Activated CD4-positive, alpha-beta T cell treated with anti-CD3 and anti-CD28 coated beads, Interleukin-2, amount 10 ng/mL, durations not matched to agents 7 days and 5 days (primary cell): ENCODE measurements at regions not wholly inside any gene's neighbourhood (a gene's known extent, or its start where the extent isn't known, plus 50 kb on each side); places are given as distances from the start of the nearest gene placed in this dataset.

ENCODE experiments used
- CTCF ChIA-PET: fragments of 350-600 bp; sonication (Branson Sonifier 250); formaldehyde crosslinking; loops from one replicate; lab custom pipeline; 2021; ENCODE audit warnings: antibody characterized with exemption; lab: Charles Lee
- POLR2A ChIA-PET: fragments of 350-600 bp; sonication (Branson Sonifier 250); formaldehyde crosslinking; loops from one replicate; lab custom pipeline; 2021; ENCODE audit warnings: antibody characterized with exemption; lab: Charles Lee
- DNase-seq: peaks from one replicate; pipeline ENCODE4 v3.0.0-alpha.2; 2020
- H3K27ac Mint-ChIP-seq: one replicate; pipeline ENCODE4 v1.8.0; 2021; ENCODE audit warnings: mild to moderate bottlenecking, moderate library complexity, mixed read lengths
- H3K27me3 Mint-ChIP-seq: one replicate; pipeline ENCODE4 v1.8.0; 2021; ENCODE audit warnings: mixed read lengths
- H3K36me3 Mint-ChIP-seq: one replicate; pipeline ENCODE4 v1.8.0; 2021; ENCODE audit warnings: low read depth, mixed read lengths
- H3K4me1 Mint-ChIP-seq: one replicate; pipeline ENCODE4 v1.8.0; 2021; ENCODE audit warnings: mixed read lengths
- H3K4me3 Mint-ChIP-seq: one replicate; pipeline ENCODE4 v1.8.0; 2021; ENCODE audit warnings: mild to moderate bottlenecking, moderate library complexity, mixed read lengths
- H3K9me3 Mint-ChIP-seq: one replicate; pipeline ENCODE4 v1.8.0; 2021; ENCODE audit warnings: mixed read lengths

GRCh38 chr3:70546679-70547078 is 234.2 kb upstream of the MDFIC2 start:
- H3K4me1 Mint-ChIP-seq: no peaks in the 10 kb centered on the region
- H3K27ac Mint-ChIP-seq: no peak overlapping the region
- H3K27me3 Mint-ChIP-seq: peaks cover 10% of the 10 kb centered on the region
- no peak for DNase-seq
- H3K36me3 Mint-ChIP-seq: no peaks in the 10 kb centered on the region
- POLR2A ChIA-PET: no interaction called here
- no peak overlapping the region for H3K4me3 Mint-ChIP-seq
- no peaks in the 10 kb centered on the region for H3K9me3 Mint-ChIP-seq
- CTCF ChIA-PET: no interaction called here

DNA sequence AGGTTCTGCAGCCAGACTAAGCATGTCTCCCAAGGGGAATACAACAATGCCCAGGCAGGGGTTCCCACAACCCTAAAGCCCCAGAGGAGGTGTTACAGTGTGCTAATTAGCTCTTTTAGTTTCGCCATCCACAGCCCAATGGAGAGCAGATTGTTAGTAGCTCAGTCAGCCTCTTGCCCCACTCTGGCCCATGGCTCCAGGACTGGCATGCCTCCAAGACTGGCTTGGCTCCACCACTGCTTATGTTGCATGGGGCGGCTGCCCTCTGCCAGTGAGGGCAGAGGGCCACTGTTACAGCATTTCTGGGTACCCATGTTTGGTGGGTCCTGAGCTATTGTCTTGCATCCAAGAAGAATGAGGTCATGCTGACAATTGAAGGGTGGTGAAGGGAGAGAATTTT is 231.1 kb upstream of the MDFIC2 start:
- H3K27me3 Mint-ChIP-seq: peaks cover 9% of the 10 kb centered on the region
- no peaks in the 10 kb centered on the region for H3K36me3 Mint-ChIP-seq
- H3K4me1 Mint-ChIP-seq: no peaks in the 10 kb centered on the region
- no peak for DNase-seq
- POLR2A ChIA-PET: no interaction called here
- H3K9me3 Mint-ChIP-seq: no peaks in the 10 kb centered on the region
- H3K4me3 Mint-ChIP-seq: no peak overlapping the region
- CTCF ChIA-PET: no interaction called here
- H3K27ac Mint-ChIP-seq: no peak overlapping the region

DNA sequence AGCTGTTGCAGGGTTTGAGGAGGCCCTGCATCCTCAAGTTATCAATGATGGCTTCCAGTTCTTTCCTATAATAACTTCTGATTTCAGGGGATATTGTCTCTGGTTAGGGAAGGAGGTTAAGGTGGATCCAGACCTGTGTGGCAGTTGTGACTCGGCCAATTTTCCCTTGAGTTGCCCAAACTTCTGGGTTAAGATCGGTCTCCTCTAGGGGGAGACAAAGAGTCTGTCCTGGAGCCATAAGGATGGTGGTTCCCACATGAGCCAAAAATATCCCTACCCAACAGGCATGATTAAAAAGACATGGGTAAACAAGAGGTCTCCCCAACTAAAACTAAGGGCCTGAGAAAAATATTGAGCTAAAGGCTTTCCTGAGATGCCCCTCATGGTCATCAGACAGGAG is 227.5 kb upstream of the MDFIC2 start:
- H3K36me3 Mint-ChIP-seq: no peaks in the 10 kb centered on the region
- H3K4me3 Mint-ChIP-seq: no peak overlapping the region
- DNase-seq: no peak
- ChIA-PET POLR2A (no interaction called here), CTCF (interaction anchor here (0.7 to 2.2 kb wide), 2 partner anchors 10 to 12 kb away, joined by 3 to 10 read pairs; no protein-coding TSS in a partner anchor)
- H3K4me1 Mint-ChIP-seq: no peaks in the 10 kb centered on the region
- H3K9me3 Mint-ChIP-seq: no peaks in the 10 kb centered on the region
- H3K27me3 Mint-ChIP-seq: peaks cover 10% of the 10 kb centered on the region
- no peak overlapping the region for H3K27ac Mint-ChIP-seq

DNA sequence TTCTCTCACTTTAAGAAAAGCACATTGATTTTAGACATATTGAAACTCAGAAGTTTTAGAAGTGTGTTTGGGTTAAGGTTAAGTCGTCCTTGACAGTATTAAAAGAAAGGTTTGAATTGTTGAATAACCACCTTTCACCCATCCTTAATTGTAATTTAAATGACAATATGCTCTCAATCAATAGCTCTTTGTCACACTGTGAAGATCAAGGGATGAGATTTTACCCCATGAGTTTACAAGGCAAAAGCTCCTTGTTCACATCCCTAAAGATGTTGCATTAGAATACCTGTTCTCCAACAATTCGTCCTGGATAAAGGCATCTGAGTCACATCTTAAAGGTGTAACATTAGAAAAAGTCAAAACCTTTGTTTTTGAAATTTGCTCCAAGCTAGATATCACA is 220.4 kb upstream of the MDFIC2 start:
- POLR2A ChIA-PET: no interaction called here
- Mint-ChIP-seq H3K4me3 (no peak overlapping the region), H3K4me1 (no peaks in the 10 kb centered on the region), H3K36me3 (no peaks in the 10 kb centered on the region), H3K27me3 (peaks cover 14% of the 10 kb centered on the region), H3K9me3 (no peaks in the 10 kb centered on the region), H3K27ac (no peak overlapping the region)
- CTCF ChIA-PET: no interaction called here
- no peak for DNase-seq

DNA sequence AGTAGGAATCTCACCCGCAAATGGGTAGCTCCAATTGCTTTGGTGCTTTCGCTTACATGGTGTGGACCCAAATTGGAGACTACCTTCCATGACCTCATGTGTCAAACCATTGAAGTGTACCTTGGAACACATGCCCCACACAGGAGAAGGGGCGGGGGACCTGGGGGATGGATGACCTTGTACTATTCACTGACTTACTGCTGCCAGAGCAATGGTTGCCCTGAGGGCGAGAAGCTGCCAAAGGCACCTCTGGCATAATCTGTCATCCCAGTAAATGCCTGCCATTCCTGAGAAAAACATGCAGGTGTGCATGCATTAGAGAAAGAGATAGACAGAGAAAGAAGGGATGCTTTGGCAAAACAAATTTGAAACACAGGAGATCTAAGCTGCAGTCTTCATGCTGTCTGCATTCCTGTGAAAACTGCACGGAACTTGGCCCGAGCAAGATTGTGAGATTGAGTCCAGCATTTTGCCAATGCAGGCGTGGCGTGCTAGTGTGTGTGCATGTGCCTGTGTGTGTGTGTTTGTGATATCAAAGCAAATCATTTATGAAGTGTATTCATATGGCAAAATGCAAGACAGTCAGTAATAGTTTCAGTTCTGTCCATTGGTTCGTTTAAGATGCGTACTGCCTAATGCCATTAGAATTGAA is 219.5 kb upstream of the MDFIC2 start:
- no peak overlapping the region for H3K4me3 Mint-ChIP-seq
- peaks cover 10% of the 10 kb centered on the region for H3K27me3 Mint-ChIP-seq
- H3K27ac Mint-ChIP-seq: no peak overlapping the region
- no peaks in the 10 kb centered on the region for H3K4me1 Mint-ChIP-seq
- no peaks in the 10 kb centered on the region for H3K36me3 Mint-ChIP-seq
- ChIA-PET CTCF (no interaction called here), POLR2A (no interaction called here)
- no peaks in the 10 kb centered on the region for H3K9me3 Mint-ChIP-seq
- DNase-seq: no peak

DNA sequence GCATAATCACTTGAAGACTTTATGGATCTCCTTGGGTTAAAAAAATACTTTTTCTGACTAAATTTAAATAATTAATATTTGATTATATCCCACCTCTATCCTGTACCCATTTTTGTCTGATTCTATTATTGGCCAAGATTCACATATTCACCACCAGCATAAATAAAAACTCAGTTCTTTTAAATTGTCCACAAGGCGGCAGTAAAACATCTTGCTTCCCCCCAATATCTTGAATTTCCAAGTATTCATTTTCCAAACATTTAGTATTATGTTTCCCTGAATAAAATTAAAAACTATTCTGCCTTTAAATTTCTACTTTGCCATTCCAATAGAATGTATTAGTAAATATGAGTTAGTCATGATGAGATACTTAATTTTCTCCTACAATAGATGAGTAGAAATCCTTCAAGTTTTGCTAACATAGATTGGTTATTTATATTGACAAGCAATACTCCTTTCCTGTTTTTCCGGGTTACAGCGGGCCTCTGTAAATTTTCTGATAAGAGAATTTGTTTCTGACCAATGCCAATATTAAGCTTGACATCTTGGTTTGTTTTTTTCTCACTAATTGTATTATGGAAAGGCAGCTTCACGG is 218.7 kb upstream of the MDFIC2 start:
- Mint-ChIP-seq H3K4me1 (no peaks in the 10 kb centered on the region), H3K27ac (no peak overlapping the region), H3K36me3 (no peaks in the 10 kb centered on the region), H3K27me3 (peaks cover 8% of the 10 kb centered on the region), H3K9me3 (no peaks in the 10 kb centered on the region), H3K4me3 (no peak overlapping the region)
- ChIA-PET CTCF (no interaction called here), POLR2A (no interaction called here)
- no peak for DNase-seq

GRCh38 chr3:70530626-70531025 is 218.2 kb upstream of the MDFIC2 start:
- H3K27ac Mint-ChIP-seq: no peak overlapping the region
- ChIA-PET CTCF (no interaction called here), POLR2A (no interaction called here)
- no peaks in the 10 kb centered on the region for H3K9me3 Mint-ChIP-seq
- DNase-seq: no peak
- no peaks in the 10 kb centered on the region for H3K4me1 Mint-ChIP-seq
- peaks cover 8% of the 10 kb centered on the region for H3K27me3 Mint-ChIP-seq
- H3K36me3 Mint-ChIP-seq: no peaks in the 10 kb centered on the region
- no peak overlapping the region for H3K4me3 Mint-ChIP-seq

DNA sequence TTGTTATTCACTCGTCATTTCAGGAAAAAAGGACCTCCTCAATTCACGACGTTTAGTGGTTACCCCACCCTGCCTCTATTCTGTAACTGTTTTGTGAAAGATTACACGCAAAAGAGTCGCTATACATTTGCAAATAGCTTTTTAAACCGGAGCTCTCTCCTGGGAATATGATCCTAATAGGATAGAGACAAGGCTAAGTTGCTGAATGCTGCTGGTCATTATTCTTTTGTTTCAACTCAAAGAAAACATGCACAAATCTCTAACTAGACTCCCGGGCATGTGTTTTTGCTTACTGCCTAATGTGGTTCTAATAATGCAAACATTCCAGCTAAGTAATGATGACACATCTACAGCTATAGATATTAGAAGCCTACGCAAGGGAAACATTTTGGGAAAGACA is 214.6 kb upstream of the MDFIC2 start:
- H3K4me1 Mint-ChIP-seq: no peaks in the 10 kb centered on the region
- CTCF ChIA-PET: no interaction called here

GRCh38 chr3:70519913-70520659 is 207.6 kb upstream of the MDFIC2 start:
- H3K36me3 Mint-ChIP-seq: no peaks in the 10 kb centered on the region
- POLR2A ChIA-PET: no interaction called here
- H3K27ac Mint-ChIP-seq: no peak overlapping the region
- DNase-seq: no peak
- H3K4me3 Mint-ChIP-seq: no peak overlapping the region
- no peaks in the 10 kb centered on the region for H3K9me3 Mint-ChIP-seq
- H3K27me3 Mint-ChIP-seq: peaks cover 8% of the 10 kb centered on the region
- CTCF ChIA-PET: no interaction called here
- no peaks in the 10 kb centered on the region for H3K4me1 Mint-ChIP-seq

More for the DNA sequence above, 214.6 kb upstream of the MDFIC2 start:
- no peak for DNase-seq
- no peaks in the 10 kb centered on the region for H3K9me3 Mint-ChIP-seq
- peaks cover 3% of the 10 kb centered on the region for H3K27me3 Mint-ChIP-seq
- no peak overlapping the region for H3K4me3 Mint-ChIP-seq
- no peaks in the 10 kb centered on the region for H3K36me3 Mint-ChIP-seq
- H3K27ac Mint-ChIP-seq: no peak overlapping the region
- POLR2A ChIA-PET: no interaction called here

GRCh38 chr3:70519026-70519425 is 206.6 kb upstream of the MDFIC2 start:
- no peak overlapping the region for H3K4me3 Mint-ChIP-seq
- H3K27ac Mint-ChIP-seq: no peak overlapping the region
- H3K4me1 Mint-ChIP-seq: no peaks in the 10 kb centered on the region
- ChIA-PET CTCF (no interaction called here), POLR2A (no interaction called here)
- no peaks in the 10 kb centered on the region for H3K36me3 Mint-ChIP-seq
- no peak for DNase-seq
- H3K9me3 Mint-ChIP-seq: no peaks in the 10 kb centered on the region
- peaks cover 8% of the 10 kb centered on the region for H3K27me3 Mint-ChIP-seq

DNA sequence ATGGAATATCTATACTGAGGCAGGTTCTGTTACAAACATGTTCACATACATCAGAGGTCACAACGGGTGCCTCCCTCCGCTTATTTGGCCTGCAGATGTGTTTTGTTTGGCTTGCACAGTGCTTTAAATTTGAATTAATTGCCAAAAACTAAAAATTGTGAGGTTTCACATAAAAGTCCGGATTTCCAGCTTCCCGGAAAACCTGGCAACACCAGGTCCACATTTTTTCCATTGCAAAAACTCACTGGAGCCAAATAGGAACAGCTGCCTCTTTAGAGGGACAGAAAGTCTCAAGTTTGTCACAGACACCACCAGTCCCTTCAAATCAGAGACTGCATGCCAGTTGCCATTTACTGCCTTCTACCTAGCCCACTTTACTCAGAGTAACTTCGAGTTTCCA is 205.9 kb upstream of the MDFIC2 start:
- Mint-ChIP-seq H3K27me3 (peaks cover 8% of the 10 kb centered on the region), H3K36me3 (no peaks in the 10 kb centered on the region), H3K27ac (no peak overlapping the region), H3K9me3 (no peaks in the 10 kb centered on the region), H3K4me3 (no peak overlapping the region), H3K4me1 (no peaks in the 10 kb centered on the region)
- DNase-seq: no peak
- ChIA-PET CTCF (no interaction called here), POLR2A (no interaction called here)

DNA sequence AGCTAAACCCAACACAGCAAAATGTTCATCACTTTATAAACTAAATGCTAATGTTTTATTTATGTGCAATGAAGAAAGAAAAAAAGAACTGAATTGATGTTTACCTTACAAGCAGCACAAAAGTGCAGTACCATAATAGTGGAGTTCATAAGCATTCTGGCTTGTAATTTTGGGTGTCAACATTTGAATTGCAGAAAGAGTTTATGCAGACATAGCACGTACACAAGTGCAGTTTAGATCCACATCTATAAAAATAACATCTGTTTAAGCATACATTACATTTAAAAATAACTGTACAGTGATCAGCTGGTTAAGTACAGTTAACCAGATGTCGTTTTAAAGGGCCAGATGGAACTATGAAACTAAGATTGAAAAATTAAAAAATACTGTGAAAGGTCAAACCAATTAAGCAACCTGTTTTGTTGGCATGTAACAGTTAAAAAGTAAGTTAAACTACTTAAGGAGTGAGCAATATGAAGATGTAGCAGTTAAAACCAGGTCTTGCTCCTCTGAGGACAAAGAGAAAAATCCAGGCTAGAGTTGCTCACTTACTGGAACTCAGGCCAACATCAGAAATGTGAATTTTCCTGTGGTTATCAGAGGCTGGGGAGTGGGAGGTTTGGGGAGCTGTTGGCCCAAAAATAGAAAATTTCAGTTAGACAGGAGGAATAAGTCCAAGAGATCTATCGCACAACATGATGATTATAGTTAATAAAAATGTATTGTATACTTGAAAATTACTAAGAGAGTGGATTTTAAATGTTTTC is 204.9 kb upstream of the MDFIC2 start:
- CTCF ChIA-PET: no interaction called here
- no peaks in the 10 kb centered on the region for H3K9me3 Mint-ChIP-seq
- no peak overlapping the region for H3K27ac Mint-ChIP-seq
- H3K36me3 Mint-ChIP-seq: no peaks in the 10 kb centered on the region
- no peaks in the 10 kb centered on the region for H3K4me1 Mint-ChIP-seq
- DNase-seq: no peak
- POLR2A ChIA-PET: no interaction called here
- H3K4me3 Mint-ChIP-seq: no peak overlapping the region
- peaks cover 8% of the 10 kb centered on the region for H3K27me3 Mint-ChIP-seq

DNA sequence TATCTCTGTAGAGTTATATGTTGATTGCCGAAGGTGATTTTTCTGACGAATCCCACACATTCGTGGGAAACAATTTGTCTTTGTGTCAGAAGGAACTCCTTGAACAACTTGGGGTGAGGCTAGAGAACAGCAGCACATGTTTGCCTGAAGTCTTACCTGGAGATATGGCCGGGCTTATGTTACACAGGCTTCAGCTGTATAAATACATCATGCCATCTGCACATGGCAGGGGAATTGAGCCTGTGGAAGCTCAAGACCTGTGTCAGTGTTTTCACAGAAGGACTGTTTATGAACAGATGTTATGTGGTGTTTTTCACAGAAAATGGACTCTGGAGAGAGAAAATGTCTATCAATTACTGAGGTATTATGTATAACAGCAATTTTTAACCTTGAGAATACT is 203.6 kb upstream of the MDFIC2 start:
- Mint-ChIP-seq H3K4me1 (no peaks in the 10 kb centered on the region), H3K9me3 (no peaks in the 10 kb centered on the region), H3K27ac (no peak overlapping the region), H3K36me3 (no peaks in the 10 kb centered on the region), H3K4me3 (no peak overlapping the region), H3K27me3 (peaks cover 8% of the 10 kb centered on the region)
- ChIA-PET POLR2A (no interaction called here), CTCF (no interaction called here)
- no peak for DNase-seq
